ENCODE measurements at regions not wholly inside any gene's neighbourhood (a gene's known extent, or its start where the extent isn't known, plus 50 kb on each side); places are given as distances from the start of the nearest gene placed in this dataset.

DNA sequence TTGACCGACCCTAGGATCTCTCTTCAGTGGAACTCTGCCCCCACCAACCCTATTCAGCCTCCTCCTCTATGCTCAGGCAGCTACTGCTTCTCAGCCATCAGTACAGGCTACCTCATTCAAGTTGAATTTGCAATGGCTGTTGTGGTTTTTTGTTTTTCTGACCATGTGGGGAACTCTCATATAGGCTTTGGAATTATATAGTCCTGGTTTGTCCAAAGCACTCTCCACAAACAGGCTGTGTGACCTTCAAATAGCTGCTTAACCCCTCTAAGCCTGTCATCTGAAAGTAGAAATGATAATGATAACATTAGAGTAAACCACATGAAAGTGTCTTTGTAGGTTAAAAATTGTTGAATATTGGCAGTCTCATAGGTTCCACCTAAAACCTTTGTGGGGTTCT is 80.3 kb downstream of the UNC5CL start:
- no CpG with 5 or more reads among the region's 1 CpG for WGBS (ENCODE audit: insufficient coverage, low lambda C conversion rate)
- Histone ChIP-seq H3K27me3 (ENCODE audit: control insufficient read depth, insufficient read depth, low read length) (no peaks in the 10 kb centered on the region), H3K4me1 (ENCODE audit: control insufficient read depth, insufficient read depth, low read length) (peaks cover 13% of the 10 kb centered on the region), H3K36me3 (ENCODE audit: control insufficient read depth, insufficient read depth, low read length) (no peaks in the 10 kb centered on the region), H3K9me3 (ENCODE audit: control insufficient read depth, low read depth, low read length) (no peaks in the 10 kb centered on the region), H3K27ac (ENCODE audit: low read length) (peak overlapping the region; percentile 43), H3K4me3 (ENCODE audit: low read length) (no peak overlapping the region)
- DNase-seq = no peak

GRCh38 chr6:40957616-40958492 is 81.2 kb downstream of the UNC5CL start:
- no peaks in the 10 kb centered on the region for H3K9me3 ChIP-seq (ENCODE audit: control insufficient read depth, low read depth, low read length)
- H3K27me3 ChIP-seq (ENCODE audit: control insufficient read depth, insufficient read depth, low read length) = no peaks in the 10 kb centered on the region
- no peaks in the 10 kb centered on the region for H3K36me3 ChIP-seq (ENCODE audit: control insufficient read depth, insufficient read depth, low read length)
- DNase-seq = peak; percentile 14 to 57
- H3K4me3 ChIP-seq (ENCODE audit: low read length) = no peak overlapping the region
- H3K4me1 ChIP-seq (ENCODE audit: control insufficient read depth, insufficient read depth, low read length) = peaks cover 13% of the 10 kb centered on the region
- no CpG with 5 or more reads among the region's 4 CpGs for WGBS (ENCODE audit: insufficient coverage, low lambda C conversion rate)
- peak overlapping the region; percentile 43 for H3K27ac ChIP-seq (ENCODE audit: low read length)

DNA sequence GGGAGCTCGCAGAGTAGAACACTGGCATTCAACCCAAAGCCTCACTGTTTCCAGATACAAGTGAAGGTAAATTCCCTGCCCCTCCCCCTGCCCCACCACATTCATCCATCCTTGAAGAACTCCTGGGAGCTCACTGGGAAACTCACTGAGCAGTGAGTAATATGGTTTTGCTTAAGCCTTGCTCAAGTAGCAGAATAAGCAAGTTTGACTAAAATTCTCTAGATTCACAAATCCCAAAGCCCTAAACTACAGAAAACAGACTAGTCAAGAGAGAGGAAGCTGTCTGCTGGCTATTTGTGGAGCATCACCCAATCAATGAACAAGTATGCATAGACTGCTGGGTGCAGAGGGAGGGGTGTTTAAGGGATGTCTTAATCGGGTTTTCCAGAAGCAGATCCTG is 82.1 kb downstream of the UNC5CL start:
- H3K4me3 ChIP-seq (ENCODE audit: low read length) = no peak overlapping the region
- no peaks in the 10 kb centered on the region for H3K9me3 ChIP-seq (ENCODE audit: control insufficient read depth, low read depth, low read length)
- H3K36me3 ChIP-seq (ENCODE audit: control insufficient read depth, insufficient read depth, low read length) = no peaks in the 10 kb centered on the region
- DNase-seq = no peak
- H3K27me3 ChIP-seq (ENCODE audit: control insufficient read depth, insufficient read depth, low read length) = no peaks in the 10 kb centered on the region
- peaks cover 13% of the 10 kb centered on the region for H3K4me1 ChIP-seq (ENCODE audit: control insufficient read depth, insufficient read depth, low read length)
- no peak overlapping the region for H3K27ac ChIP-seq (ENCODE audit: low read length)
- no CpG with 5 or more reads among the region's 2 CpGs for WGBS (ENCODE audit: insufficient coverage, low lambda C conversion rate)

DNA sequence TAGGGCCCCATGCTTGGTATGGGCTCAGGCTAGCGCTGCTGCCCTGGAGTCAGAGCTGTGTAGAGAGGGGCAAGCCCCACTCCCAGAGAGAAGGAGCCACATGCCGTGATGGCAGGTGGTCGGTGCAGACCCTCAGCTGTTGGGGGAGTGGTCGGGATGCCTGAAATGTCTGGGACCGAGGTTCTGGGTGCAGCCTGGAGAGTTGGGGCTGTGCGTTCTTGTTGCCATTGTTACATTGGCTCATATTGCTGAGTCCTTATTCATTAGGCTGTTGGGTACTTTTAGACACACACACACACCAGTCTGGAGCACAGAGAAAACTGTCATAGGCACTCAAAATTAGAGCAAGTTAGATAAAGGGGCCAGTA is 83.9 kb downstream of the UNC5CL start:
- no CpG with 5 or more reads among the region's 6 CpGs for WGBS (ENCODE audit: insufficient coverage, low lambda C conversion rate)
- no peaks in the 10 kb centered on the region for H3K9me3 ChIP-seq (ENCODE audit: control insufficient read depth, low read depth, low read length)
- H3K36me3 ChIP-seq (ENCODE audit: control insufficient read depth, insufficient read depth, low read length) = no peaks in the 10 kb centered on the region
- DNase-seq = no peak
- H3K27me3 ChIP-seq (ENCODE audit: control insufficient read depth, insufficient read depth, low read length) = no peaks in the 10 kb centered on the region
- H3K27ac ChIP-seq (ENCODE audit: low read length) = no peak overlapping the region
- H3K4me1 ChIP-seq (ENCODE audit: control insufficient read depth, insufficient read depth, low read length) = peaks cover 13% of the 10 kb centered on the region
- no peak overlapping the region for H3K4me3 ChIP-seq (ENCODE audit: low read length)

GRCh38 chr6:40954446-40955177 is 84.4 kb downstream of the UNC5CL start:
- Histone ChIP-seq H3K27me3 (ENCODE audit: control insufficient read depth, insufficient read depth, low read length) (no peaks in the 10 kb centered on the region), H3K36me3 (ENCODE audit: control insufficient read depth, insufficient read depth, low read length) (no peaks in the 10 kb centered on the region), H3K4me3 (ENCODE audit: low read length) (no peak overlapping the region), H3K4me1 (ENCODE audit: control insufficient read depth, insufficient read depth, low read length) (peaks cover 13% of the 10 kb centered on the region), H3K9me3 (ENCODE audit: control insufficient read depth, low read depth, low read length) (no peaks in the 10 kb centered on the region), H3K27ac (ENCODE audit: low read length) (no peak overlapping the region)
- no peak for DNase-seq
- WGBS (ENCODE audit: insufficient coverage, low lambda C conversion rate) = no CpG with 5 or more reads among the region's 6 CpGs

DNA sequence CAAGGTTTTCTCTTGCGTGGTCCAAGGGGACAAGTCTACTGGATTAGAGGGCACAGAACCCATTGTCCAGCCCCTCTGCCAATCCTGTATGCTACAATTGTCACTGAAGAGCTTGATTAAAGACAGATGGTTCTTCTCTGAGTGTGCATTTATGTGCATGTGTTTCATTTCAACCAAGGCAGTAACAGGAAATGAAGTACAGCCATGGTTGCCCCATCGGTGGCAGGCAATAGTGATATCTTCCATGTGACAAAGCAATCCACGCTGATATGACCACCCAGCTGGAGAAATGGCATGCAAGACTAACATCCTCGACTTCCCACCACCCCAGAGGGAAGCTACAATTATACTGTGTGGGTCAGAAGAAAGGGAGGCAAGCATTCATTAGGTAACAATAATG is 85.5 kb downstream of the UNC5CL start:
- WGBS (ENCODE audit: insufficient coverage, low lambda C conversion rate) = no CpG with 5 or more reads among the region's 4 CpGs
- Histone ChIP-seq H3K27ac (ENCODE audit: low read length) (no peak overlapping the region), H3K4me1 (ENCODE audit: control insufficient read depth, insufficient read depth, low read length) (peaks cover 11% of the 10 kb centered on the region), H3K36me3 (ENCODE audit: control insufficient read depth, insufficient read depth, low read length) (no peaks in the 10 kb centered on the region), H3K27me3 (ENCODE audit: control insufficient read depth, insufficient read depth, low read length) (no peaks in the 10 kb centered on the region), H3K4me3 (ENCODE audit: low read length) (no peak overlapping the region), H3K9me3 (ENCODE audit: control insufficient read depth, low read depth, low read length) (no peaks in the 10 kb centered on the region)
- DNase-seq = no peak

DNA sequence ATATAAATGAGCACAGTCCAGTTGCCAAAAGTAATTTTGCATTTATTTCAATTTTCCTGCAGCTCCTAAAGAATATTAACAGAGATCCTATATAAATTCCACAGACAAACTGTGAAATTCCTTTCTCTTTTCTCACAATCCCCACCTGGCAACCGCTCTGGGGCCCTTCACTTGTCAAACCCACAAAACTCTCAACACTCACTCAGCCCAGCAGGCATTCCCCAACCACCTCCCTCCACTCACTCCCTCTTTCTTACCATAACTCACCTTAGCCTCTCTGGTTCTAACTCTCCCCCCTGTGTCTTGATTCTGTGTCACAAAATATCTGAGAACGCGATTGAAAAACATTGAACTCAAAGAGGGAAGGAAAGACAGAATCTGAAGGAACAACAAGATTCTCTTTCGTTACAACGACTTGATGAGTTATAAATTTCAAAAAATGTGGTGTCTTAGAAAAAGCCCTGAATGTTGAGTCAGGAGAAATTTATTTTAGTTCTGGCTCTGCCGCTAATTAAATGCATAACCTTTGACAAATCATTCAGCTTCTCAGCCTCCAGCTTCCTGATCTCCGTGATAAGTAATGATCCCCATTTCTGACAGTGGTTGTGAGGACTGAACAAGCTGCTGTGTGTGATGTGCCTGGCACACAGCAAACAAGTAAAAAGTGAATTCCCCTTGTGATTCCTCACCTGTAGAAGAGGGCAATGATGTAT is 87.9 kb downstream of the UNC5CL start:
- Histone ChIP-seq H3K4me3 (ENCODE audit: low read length) (no peak overlapping the region), H3K27me3 (ENCODE audit: control insufficient read depth, insufficient read depth, low read length) (no peaks in the 10 kb centered on the region), H3K27ac (ENCODE audit: low read length) (no peak overlapping the region), H3K4me1 (ENCODE audit: control insufficient read depth, insufficient read depth, low read length) (no peaks in the 10 kb centered on the region), H3K9me3 (ENCODE audit: control insufficient read depth, low read depth, low read length) (no peaks in the 10 kb centered on the region), H3K36me3 (ENCODE audit: control insufficient read depth, insufficient read depth, low read length) (no peaks in the 10 kb centered on the region)
- WGBS (ENCODE audit: insufficient coverage, low lambda C conversion rate) = 78% methylated on average over 4 of the region's 7 CpGs
- no peak for DNase-seq

DNA sequence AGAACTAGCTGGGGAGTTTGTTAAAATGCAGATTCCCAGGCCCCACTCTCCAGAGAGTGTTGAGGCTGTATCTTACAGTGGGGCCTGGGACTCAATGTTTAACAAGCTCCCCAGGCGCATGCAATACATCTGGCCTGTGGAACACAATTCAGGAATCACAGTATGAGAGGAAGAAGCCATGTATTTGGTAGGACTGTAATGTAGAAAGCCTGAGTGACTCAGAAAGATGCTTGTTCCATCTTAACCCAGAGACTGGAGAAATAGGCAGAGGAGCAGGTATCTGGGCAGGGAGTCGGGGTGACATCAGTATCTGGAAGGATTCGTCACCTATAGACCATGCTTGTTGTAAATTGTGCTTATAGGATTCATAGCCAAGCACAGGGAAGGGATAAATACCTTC is 90.5 kb downstream of the UNC5CL start:
- no CpG with 5 or more reads among the region's 3 CpGs for WGBS (ENCODE audit: insufficient coverage, low lambda C conversion rate)
- H3K27ac ChIP-seq (ENCODE audit: low read length) = no peak overlapping the region
- H3K9me3 ChIP-seq (ENCODE audit: control insufficient read depth, low read depth, low read length) = no peaks in the 10 kb centered on the region
- DNase-seq = no peak
- no peaks in the 10 kb centered on the region for H3K4me1 ChIP-seq (ENCODE audit: control insufficient read depth, insufficient read depth, low read length)
- H3K4me3 ChIP-seq (ENCODE audit: low read length) = no peak overlapping the region
- H3K36me3 ChIP-seq (ENCODE audit: control insufficient read depth, insufficient read depth, low read length) = no peaks in the 10 kb centered on the region
- H3K27me3 ChIP-seq (ENCODE audit: control insufficient read depth, insufficient read depth, low read length) = no peaks in the 10 kb centered on the region

GRCh38 chr6:40947876-40948526 is 91.0 kb downstream of the UNC5CL start:
- H3K4me1 ChIP-seq (ENCODE audit: control insufficient read depth, insufficient read depth, low read length) = no peaks in the 10 kb centered on the region
- DNase-seq = no peak
- no peaks in the 10 kb centered on the region for H3K9me3 ChIP-seq (ENCODE audit: control insufficient read depth, low read depth, low read length)
- no peak overlapping the region for H3K4me3 ChIP-seq (ENCODE audit: low read length)
- no peak overlapping the region for H3K27ac ChIP-seq (ENCODE audit: low read length)
- H3K36me3 ChIP-seq (ENCODE audit: control insufficient read depth, insufficient read depth, low read length) = no peaks in the 10 kb centered on the region
- WGBS (ENCODE audit: insufficient coverage, low lambda C conversion rate) = no CpG with 5 or more reads among the region's 2 CpGs
- H3K27me3 ChIP-seq (ENCODE audit: control insufficient read depth, insufficient read depth, low read length) = no peaks in the 10 kb centered on the region

GRCh38 chr6:40946738-40947301 is 92.2 kb downstream of the UNC5CL start:
- Histone ChIP-seq H3K36me3 (ENCODE audit: control insufficient read depth, insufficient read depth, low read length) (no peaks in the 10 kb centered on the region), H3K4me3 (ENCODE audit: low read length) (no peak overlapping the region), H3K9me3 (ENCODE audit: control insufficient read depth, low read depth, low read length) (no peaks in the 10 kb centered on the region), H3K4me1 (ENCODE audit: control insufficient read depth, insufficient read depth, low read length) (no peaks in the 10 kb centered on the region), H3K27me3 (ENCODE audit: control insufficient read depth, insufficient read depth, low read length) (no peaks in the 10 kb centered on the region), H3K27ac (ENCODE audit: low read length) (no peak overlapping the region)
- no CpG with 5 or more reads among the region's 1 CpG for WGBS (ENCODE audit: insufficient coverage, low lambda C conversion rate)
- no peak for DNase-seq
